A549 (cell line): ENCODE measurements at regions not wholly inside any gene's neighbourhood (a gene's known extent, or its start where the extent isn't known, plus 50 kb on each side); places are given as distances from the start of the nearest gene placed in this dataset.

Source experiments
- ATAC-seq, 2 experiments: fragments of 200-7000 bp in 1 of 2; fragments of >200 bp in 1 of 2; cut with Nextera tagmentation in 1 of 2; cut with Tn5 transposase in 1 of 2; 3 replicates each; pipeline versions ENCODE4 v1.8.0 to v1.9.1; 2018 to 2020; ENCODE audit warnings: mild to moderate bottlenecking in 1 of 2, moderate library complexity in 1 of 2
- CTCF ChIA-PET: fragments of 300-600 bp; sonication (Branson Sonifier 250); formaldehyde crosslinking; extraction: SDS; loops from one replicate; lab custom pipeline; 2021; ENCODE audit warnings: antibody characterized with exemption, inconsistent platforms; lab: Yijun Ruan, JAX
- POLR2A ChIA-PET: fragments of 350-600 bp; formaldehyde crosslinking; extraction: SDS; loops from one replicate; lab custom pipeline; 2021; ENCODE audit warnings: antibody characterized with exemption, inconsistent platforms; lab: Yijun Ruan, JAX
- DNase-seq, 2 experiments: peaks; one replicate each; pipeline versions ENCODE4 v3.0.0 to v3.0.0-alpha.2; 2011 to 2016; ENCODE audit warnings: low read depth in 1 of 2, low spot score in 1 of 2
- FAIRE-seq: peaks from 2 replicates; lab custom pipeline; 2011; peaks lifted over from hg19 to GRCh38; lab: Jason Lieb, UNC
- H3K27ac ChIP-seq, 2 experiments: fragments of >200 bp; sonication (Bioruptor Twin); formaldehyde crosslinking; 3 replicates each; pipeline ENCODE4 v1.5.1; 2016 to 2017
- H3K4me1 ChIP-seq: fragments of >200 bp; sonication (Bioruptor Twin); formaldehyde crosslinking; 3 replicates; pipeline ENCODE4 v1.6.1; 2016
- H3K4me2 ChIP-seq: fragments of >200 bp; sonication (Bioruptor Twin); formaldehyde crosslinking; 3 replicates; pipeline ENCODE4 v1.6.1; 2016
- H3K4me3 ChIP-seq: fragments of >200 bp; sonication (Bioruptor Twin); formaldehyde crosslinking; 3 replicates; pipeline ENCODE4 v1.5.1; 2016
- H3K9me3 ChIP-seq: fragments of >200 bp; sonication (Bioruptor Twin); formaldehyde crosslinking; 3 replicates; pipeline ENCODE4 v1.6.1; 2016
- BCL3 ChIP-seq: fragments of >200 bp; sonication (Bioruptor Twin); formaldehyde crosslinking; IDR thresholded peaks from 3 replicates; pipeline ENCODE4 v1.6.1; 2016
- CEBPB ChIP-seq, 2 experiments: fragments of >200 bp in 1 of 2; sonication (Bioruptor Twin) in 1 of 2; formaldehyde crosslinking in 1 of 2; IDR thresholded peaks; 2 replicates each; pipeline ENCODE4 v1.6.1; 2012 to 2016
- CHD4 ChIP-seq: fragments of 200-600 bp; sonication (generic); IDR thresholded peaks from 2 replicates; pipeline ENCODE4 v1.6.1; 2016; ENCODE audit warnings: antibody characterized with exemption, mild to moderate bottlenecking, borderline replicate concordance
- CTCF ChIP-seq: fragments of >200 bp; sonication (Bioruptor Twin); formaldehyde crosslinking; IDR thresholded peaks from 3 replicates; pipeline ENCODE4 v1.5.1; 2016
- E2F6 ChIP-seq: IDR thresholded peaks from 2 replicates; pipeline ENCODE4 v1.6.1; 2012; ENCODE audit warnings: low read depth, borderline replicate concordance
- ELK1 ChIP-seq: fragments of 150-350 bp; IDR thresholded peaks from 2 replicates; pipeline ENCODE4 v1.6.1; 2014; ENCODE audit warnings: low read depth, mild to moderate bottlenecking, low read length
- EP300 ChIP-seq, 2 experiments: fragments of >200 bp; sonication (Bioruptor Twin); formaldehyde crosslinking; IDR thresholded peaks; 2 replicates in 1 of 2; 3 replicates in 1 of 2; pipeline ENCODE4 v1.6.1; 2016 to 2017
- FOSB ChIP-seq: fragments of 250-450 bp; sonication (Bioruptor Pico); IDR thresholded peaks from 2 replicates; pipeline ENCODE4 v1.5.0; 2020; ENCODE audit warnings: mild to moderate bottlenecking, moderate library complexity
- HDAC2 ChIP-seq: fragments of 200-600 bp; sonication (generic); IDR thresholded peaks from 2 replicates; pipeline ENCODE4 v1.6.1; 2016
- HOXA7 ChIP-seq: fragments of 250-450 bp; sonication (Bioruptor Pico); IDR thresholded peaks from 2 replicates; pipeline ENCODE4 v1.5.0; 2020; ENCODE audit warnings: mild to moderate bottlenecking, moderate library complexity
- HOXB13 ChIP-seq: fragments of 250-450 bp; sonication (Bioruptor Pico); IDR thresholded peaks from 2 replicates; pipeline ENCODE4 v1.5.0; 2020; ENCODE audit warnings: low read depth, mild to moderate bottlenecking, moderate library complexity
- HOXB5 ChIP-seq: fragments of 250-450 bp; sonication (Bioruptor Pico); IDR thresholded peaks from 2 replicates; pipeline ENCODE4 v1.5.0; 2020; ENCODE audit warnings: mild to moderate bottlenecking, moderate library complexity
- JUN ChIP-seq, 2 experiments: fragments of >200 bp; sonication (Bioruptor Twin); formaldehyde crosslinking; IDR thresholded peaks; 2 replicates in 1 of 2; 3 replicates in 1 of 2; pipeline ENCODE4 v1.6.1; 2016 to 2017
- MAX ChIP-seq: IDR thresholded peaks from 2 replicates; pipeline ENCODE4 v1.6.1; 2012
- NFE2L2 ChIP-seq: fragments of 150-350 bp; conservative IDR thresholded peaks from 2 replicates; pipeline ENCODE4 v1.6.1; 2014; ENCODE audit warnings: low read length
- NPAS2 ChIP-seq: fragments of 250-450 bp; sonication (Bioruptor Pico); IDR thresholded peaks from 2 replicates; pipeline ENCODE4 v1.8.0; 2022; ENCODE audit warnings: mild to moderate bottlenecking, moderate library complexity, borderline replicate concordance
- NR3C1 ChIP-seq: fragments of >200 bp; sonication (Bioruptor Twin); formaldehyde crosslinking; IDR thresholded peaks from 3 replicates; pipeline ENCODE4 v1.6.1; 2017
- PBX3 ChIP-seq: IDR thresholded peaks from 2 replicates; pipeline ENCODE4 v1.6.1; 2012
- PHF8 ChIP-seq: fragments of 200-600 bp; sonication (generic); IDR thresholded peaks from 2 replicates; pipeline ENCODE4 v1.6.1; 2016; ENCODE audit warnings: low read depth, mild to moderate bottlenecking, antibody characterized with exemption, moderate library complexity, borderline replicate concordance
- RARB ChIP-seq: fragments of 250-450 bp; sonication (Bioruptor Pico); IDR thresholded peaks from 2 replicates; pipeline ENCODE4 v1.8.0; 2021; ENCODE audit warnings: mild to moderate bottlenecking, moderate library complexity
- RFX5 ChIP-seq: fragments of 450-650 bp; IDR thresholded peaks from 2 replicates; pipeline ENCODE4 v1.7.1; 2014; ENCODE audit warnings: antibody characterized with exemption, mild to moderate bottlenecking, moderate library complexity
- SMC3 ChIP-seq: fragments of >200 bp; sonication (Bioruptor Twin); formaldehyde crosslinking; IDR thresholded peaks from 3 replicates; pipeline ENCODE4 v1.6.1; 2018; ENCODE audit warnings: inconsistent platforms
- USF2 ChIP-seq: fragments of 450-650 bp; IDR thresholded peaks from 2 replicates; pipeline ENCODE4 v1.6.1; 2014; ENCODE audit warnings: antibody characterized with exemption
- ZC3H11A ChIP-seq: fragments of 450-650 bp; IDR thresholded peaks from 2 replicates; pipeline ENCODE4 v1.6.1; 2014; ENCODE audit warnings: antibody characterized with exemption, mild to moderate bottlenecking
- ZFP36 ChIP-seq: fragments of 450-650 bp; IDR thresholded peaks from 2 replicates; pipeline ENCODE4 v1.6.1; 2014; ENCODE audit warnings: borderline replicate concordance; ENCODE audit not compliant: partially characterized antibody
- ZNF302 ChIP-seq: fragments of 250-450 bp; sonication (Bioruptor Pico); IDR thresholded peaks from 2 replicates; pipeline ENCODE4 v1.9.0; 2021; ENCODE audit warnings: inconsistent platforms, mild to moderate bottlenecking, moderate library complexity
- ZSCAN20 ChIP-seq: fragments of 250-450 bp; sonication (Bioruptor Pico); IDR thresholded peaks from 2 replicates; pipeline ENCODE4 v1.8.0; 2022; ENCODE audit warnings: mild to moderate bottlenecking, moderate library complexity
- WGBS: methylation state at CpG from one replicate; pipeline ENCODE4 v1.1.6; 2017; ENCODE audit errors: missing lambda C conversion rate; 5-methylcytosine and 5-hydroxymethylcytosine counted together

GRCh38 chrY:12303464-12303863 lies 397.6 kb upstream of the USP9Y start:
- H3K4me3 ChIP-seq = no peak overlapping the region
- FAIRE-seq = no peak
- no peaks in the 10 kb centered on the region for H3K9me3 ChIP-seq
- no peak overlapping the region for H3K27ac ChIP-seq
- DNase-seq = no peak
- POLR2A ChIA-PET = no interaction called here
- no peaks in the 10 kb centered on the region for H3K4me1 ChIP-seq
- CTCF ChIA-PET = no interaction called here
- 58% methylated on average over 4 of the region's 4 CpGs for WGBS
- no peak for ATAC-seq
- TF ChIP-seq HOXB5 (no peak), BCL3 (no peak), CHD4 (no peak), ZC3H11A (no peak), HDAC2 (no peak), USF2 (no peak), SMC3 (no peak), RFX5 (no peak), RARB (CRISPR knock-in tag) (no peak), CTCF (no peak), ZNF302 (no peak), E2F6 (no peak), ZSCAN20 (no peak), NR3C1 (no peak)
- H3K4me2 ChIP-seq = no peak overlapping the region

GRCh38 chrY:12305456-12305855 lies 395.6 kb upstream of the USP9Y start:
- no peak for TF ChIP-seq E2F6
- no peak for TF ChIP-seq SMC3
- no peak for TF ChIP-seq EP300 (IDR thresholded peaks at IDR 0.05)
- TF ChIP-seq JUN (IDR thresholded peaks at IDR 0.05) = no peak
- TF ChIP-seq HOXA7 (CRISPR knock-in tag) = no peak
- no peak for TF ChIP-seq ELK1
- no peak for TF ChIP-seq NPAS2 (CRISPR knock-in tag)
- no peak for TF ChIP-seq NFE2L2
- TF ChIP-seq HOXB13 = no peak
- TF ChIP-seq MAX = no peak
- TF ChIP-seq ZFP36 = no peak
- no peak for TF ChIP-seq CEBPB (IDR thresholded peaks at IDR 0.05)
- no peak for TF ChIP-seq FOSB (CRISPR knock-in tag)
- TF ChIP-seq HDAC2 = no peak
- no peak for TF ChIP-seq PBX3
- no peak for TF ChIP-seq PHF8
- 26% methylated on average over 4 of the region's 4 CpGs for WGBS
- H3K4me3 ChIP-seq = no peak overlapping the region
- ATAC-seq = no peak
- POLR2A ChIA-PET = no interaction called here
- H3K27ac ChIP-seq = no peak overlapping the region
- no peak for FAIRE-seq
- CTCF ChIA-PET = no interaction called here
- no peak overlapping the region for H3K4me2 ChIP-seq
- H3K9me3 ChIP-seq = no peaks in the 10 kb centered on the region
- no peaks in the 10 kb centered on the region for H3K4me1 ChIP-seq
- DNase-seq = peak in 1 of 2 experiments; percentile 4
